Left cardiac atrium (tissue), 4 donors: ENCODE measurements at regions not wholly inside any gene's neighbourhood (a gene's known extent, or its start where the extent isn't known, plus 50 kb on each side); places are given as distances from the start of the nearest gene placed in this dataset.

Experiments used
- ATAC-seq, 2 donors: fragments of 200-7000 bp; cut with Tn5 transposase; one replicate each; pipeline ENCODE4 v1.9.1; 2020; ENCODE audit warnings: mild to moderate bottlenecking in 2 of 2, moderate library complexity in 2 of 2
- DNase-seq: peaks from one replicate; pipeline ENCODE4 v3.0.0-alpha.2; 2020
- intact Hi-C, 2 donors: fragments of 100-400 bp; cut with DNase I; formaldehyde crosslinking; loops; one replicate each; pipeline versions ENCODE4 v1.14.1 to v1.15.1; 2022 to 2023
- donor health status: DM: no; HTN: yes; CAD: no.
- donor health status: DM: no; HTN: yes; CAD: no; lungs with severe emphysema.
- donor health status: DM: yes; HTN: yes; CAD: no.
- donor health status: Dilated cardiomyopathy.

DNA sequence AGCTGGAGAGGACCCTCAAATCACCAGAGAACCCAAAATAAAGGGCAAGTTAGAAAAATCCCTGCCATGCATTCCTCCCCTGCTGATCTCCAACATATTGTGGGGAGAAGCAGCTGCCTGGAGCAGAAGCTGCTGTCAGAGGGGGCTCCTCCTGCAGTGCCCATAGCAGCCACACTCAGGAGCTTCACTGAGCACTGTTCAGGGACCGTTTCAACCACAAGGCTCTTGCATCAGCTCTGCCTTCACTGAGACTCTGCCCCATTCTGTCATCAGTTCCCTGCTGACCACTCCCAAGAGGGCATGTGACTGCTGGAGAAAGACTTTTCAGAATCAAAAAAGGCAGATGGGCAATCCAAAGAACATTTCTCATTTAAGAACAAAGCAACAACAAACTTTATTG lies 392.7 kb downstream of the GALC start:
- DNase-seq (no peak), ATAC-seq (no peak)
- intact Hi-C loops: no loop called here

DNA sequence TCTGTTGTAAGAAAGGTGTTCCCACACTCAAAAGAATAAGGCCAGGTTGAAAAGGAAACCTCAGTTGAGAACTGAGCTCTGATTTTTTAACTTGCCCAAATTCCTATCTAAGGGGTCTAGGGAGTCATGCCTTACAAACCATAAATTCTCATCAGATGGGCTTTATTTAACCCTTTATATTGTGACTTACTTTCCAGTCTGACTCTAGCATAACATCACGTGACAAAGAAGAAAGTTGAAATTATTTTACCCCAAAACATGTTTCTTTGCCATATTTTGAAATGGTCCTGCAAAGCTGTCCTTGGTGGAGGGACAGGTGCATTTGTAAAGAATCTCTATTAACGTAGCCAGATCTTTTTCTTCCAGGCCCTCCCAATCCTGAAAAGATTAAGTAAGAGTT lies 411.7 kb downstream of the GALC start:
- ATAC-seq: no peak
- DNase-seq: no peak
- intact Hi-C loops: no loop called here

DNA sequence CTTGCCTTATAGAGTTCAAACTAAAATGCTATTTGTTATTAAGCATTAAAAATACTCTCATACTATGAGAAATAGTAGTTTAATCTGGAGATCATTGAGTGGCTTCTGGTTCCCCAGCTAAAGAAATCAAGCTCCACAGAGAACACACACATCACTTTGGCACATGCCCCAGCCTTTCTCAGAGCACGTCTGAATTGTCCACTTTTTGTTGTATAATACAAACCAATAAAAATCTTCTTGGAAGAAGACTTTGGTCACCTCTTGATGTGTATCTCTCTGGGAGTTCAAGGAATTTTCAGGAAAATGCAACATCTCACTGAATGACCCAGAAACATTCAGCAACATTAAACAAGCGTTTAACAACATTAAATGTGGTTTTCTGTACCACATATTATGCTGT lies 413.9 kb downstream of the GALC start:
- DNase-seq (no peak), ATAC-seq (no peak)
- intact Hi-C loops: no loop called here

DNA sequence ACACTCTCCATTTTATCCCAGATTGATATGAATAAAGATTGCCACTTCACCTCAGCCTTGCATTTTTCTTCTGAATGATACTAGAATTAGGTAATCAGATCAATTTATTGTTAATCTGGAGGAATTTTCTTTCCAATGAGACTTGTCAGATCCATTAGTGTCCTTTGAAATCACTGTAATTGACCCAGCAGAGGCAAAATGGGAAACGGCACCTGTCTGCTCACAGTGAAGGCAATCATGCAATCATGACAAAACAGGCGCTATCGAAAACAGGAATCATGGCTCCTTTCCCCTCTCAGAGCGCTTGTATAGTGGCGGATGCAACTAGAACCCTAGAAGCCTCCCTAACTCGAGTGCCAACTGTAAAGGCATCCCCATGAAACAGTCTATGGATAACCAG lies 417.6 kb downstream of the GALC start:
- DNase-seq (no peak), ATAC-seq (no peak)
- intact Hi-C loops: no loop called here

DNA sequence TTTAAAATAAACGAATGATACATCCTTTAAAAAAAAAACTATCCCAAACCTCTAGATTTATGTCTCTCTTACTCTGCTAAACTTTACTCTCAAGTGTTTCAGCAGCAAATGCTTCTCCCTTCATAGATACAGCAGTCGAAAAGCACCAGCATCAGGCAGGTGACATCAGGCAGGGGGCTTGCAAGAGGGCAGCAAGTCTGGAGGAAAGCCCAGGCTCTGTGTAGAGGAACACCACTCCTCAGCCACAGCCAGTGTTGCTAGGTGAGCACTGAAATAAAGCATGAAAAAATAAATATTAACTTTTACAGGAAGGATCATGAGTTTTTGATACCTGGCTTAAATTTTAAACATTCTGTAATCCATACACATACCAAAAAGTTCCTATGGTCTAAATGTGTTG lies 419.4 kb downstream of the GALC start:
- no peak for ATAC-seq
- intact Hi-C loops: no loop called here
- DNase-seq: no peak

DNA sequence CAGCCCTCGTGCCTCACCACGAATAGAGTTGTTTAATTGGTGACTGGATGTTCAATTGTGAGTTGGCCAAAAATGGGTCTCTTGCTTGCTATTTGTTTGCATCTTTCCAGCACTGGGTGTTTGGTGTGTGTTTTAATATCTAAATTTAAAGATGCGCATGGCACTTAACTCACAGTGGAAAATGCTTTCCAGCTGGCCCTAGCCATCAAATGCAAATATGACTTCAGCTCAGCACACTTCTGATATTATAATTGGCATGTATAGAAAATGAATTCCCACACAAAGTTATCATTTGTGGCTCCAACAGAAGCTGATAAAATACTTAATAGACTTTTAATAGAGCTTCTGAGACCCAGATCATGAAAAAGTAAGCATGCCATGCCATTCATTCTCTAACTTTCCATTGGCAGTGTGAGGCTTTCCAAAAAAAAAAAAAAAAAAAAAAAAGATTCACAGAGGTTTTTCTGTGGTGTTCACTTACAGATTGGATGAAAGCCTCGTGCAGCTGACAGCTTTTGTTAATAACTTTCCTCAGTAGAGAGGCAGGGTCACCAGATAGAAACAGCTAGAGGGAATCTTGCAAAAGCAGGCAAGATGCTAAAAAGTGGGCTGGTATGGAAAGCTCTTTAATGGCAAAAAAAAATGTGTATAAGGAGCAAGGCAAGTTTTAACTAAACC lies 425.2 kb downstream of the GALC start:
- DNase-seq (no peak), ATAC-seq (no peak)
- intact Hi-C loops: no loop called here

DNA sequence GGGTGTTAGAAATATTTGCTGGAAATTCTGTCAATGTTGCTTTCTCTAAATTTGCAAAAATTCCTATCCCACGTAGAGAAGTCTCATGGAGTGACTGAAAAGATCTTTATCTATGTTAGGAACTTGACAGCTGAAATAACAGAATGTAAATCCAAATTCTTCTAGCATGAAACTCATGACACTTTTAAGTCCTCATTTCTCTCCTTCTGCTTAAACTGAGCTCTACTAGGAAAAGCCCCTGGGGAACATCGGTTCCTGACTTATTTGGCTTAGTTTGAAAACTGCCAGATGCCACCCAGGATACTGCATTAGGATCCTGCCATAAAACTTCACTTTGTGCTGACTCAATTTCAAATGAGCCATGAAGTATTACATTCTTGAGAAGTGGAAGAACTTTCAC lies 426.0 kb downstream of the GALC start:
- intact Hi-C loops: no loop called here
- DNase-seq: no peak
- peak in 1 of 2 donors; percentile 22 for ATAC-seq

DNA sequence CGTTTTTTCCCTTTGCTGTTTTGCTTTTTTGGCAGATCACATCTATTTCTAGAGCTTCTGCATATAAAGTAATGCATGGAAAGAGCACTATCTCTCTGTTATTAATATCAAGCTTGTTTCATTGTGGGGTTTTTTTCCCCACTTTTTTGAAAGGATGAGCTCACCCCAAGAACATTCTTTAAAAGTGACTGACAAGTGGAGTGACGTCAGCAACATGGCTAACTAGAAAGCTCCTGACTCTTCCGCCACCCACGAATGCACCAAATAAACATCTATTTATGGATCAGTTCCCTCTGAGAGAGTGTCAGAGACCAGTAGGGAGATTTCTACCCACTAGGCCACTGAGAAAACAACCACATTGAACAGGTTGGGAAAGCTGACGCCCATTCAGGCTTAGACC lies 445.4 kb downstream of the GALC start:
- intact Hi-C loops: no loop called here
- no peak for DNase-seq

DNA sequence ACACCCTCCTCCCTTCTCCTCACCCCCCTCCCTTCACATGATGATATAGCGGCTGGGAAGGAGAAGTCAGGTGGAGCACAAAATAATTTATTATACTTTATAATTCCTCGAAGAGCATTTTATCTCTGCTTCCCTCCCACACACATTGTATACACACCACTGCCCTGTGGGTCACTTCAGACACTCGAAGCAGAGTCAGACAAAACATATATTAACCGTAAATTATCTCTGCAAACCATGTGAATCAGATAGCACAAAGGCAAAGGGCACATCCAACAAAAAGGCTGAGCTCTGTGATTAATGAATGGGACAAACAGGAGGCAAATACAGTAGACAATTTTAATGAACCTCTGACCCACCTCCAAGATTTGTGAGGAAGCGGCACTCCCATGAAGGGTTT lies 450.7 kb downstream of the GALC start:
- DNase-seq (no peak), ATAC-seq (no peak)
- intact Hi-C loops: no loop called here

More for the DNA sequence above, 445.4 kb downstream of the GALC start:
- no peak for ATAC-seq

DNA sequence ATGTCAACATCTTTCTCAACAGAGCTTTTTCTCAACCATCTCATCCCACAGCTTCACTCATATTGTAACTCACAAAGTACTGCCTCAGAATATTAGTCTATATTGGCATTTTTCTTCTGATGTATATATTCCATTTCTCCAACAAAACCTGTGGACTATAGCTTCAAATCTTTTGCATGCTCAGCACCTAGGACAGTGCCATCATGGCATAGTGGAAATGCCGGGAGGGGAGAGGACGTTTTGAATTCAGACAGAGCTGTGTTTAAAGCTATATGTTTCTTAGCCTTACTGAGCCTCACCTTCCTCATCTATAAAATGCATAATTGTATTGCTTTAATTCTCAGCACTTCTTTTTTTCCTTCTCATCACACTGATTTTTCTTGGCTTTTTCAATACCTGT lies 452.6 kb downstream of the GALC start:
- intact Hi-C loops: no loop called here
- DNase-seq (no peak), ATAC-seq (no peak)

DNA sequence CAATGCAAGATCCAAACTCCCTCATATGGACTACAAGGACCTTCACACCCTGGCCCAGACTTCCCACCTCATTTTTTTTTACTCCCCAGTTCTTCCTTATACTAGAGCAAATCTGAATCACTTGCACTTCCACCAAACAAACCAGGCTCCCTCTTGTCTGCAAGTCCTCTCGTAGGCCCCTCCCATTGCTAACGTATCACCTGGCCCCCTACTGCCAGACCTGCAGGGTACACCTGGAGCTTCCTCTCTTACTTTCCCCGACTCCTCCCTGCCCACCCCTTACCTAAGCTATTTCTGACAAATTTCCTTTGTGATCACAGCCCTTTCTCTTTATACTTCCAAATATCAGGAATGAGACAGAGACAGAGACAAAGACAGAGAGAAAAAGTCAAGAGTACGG lies 463.9 kb downstream of the GALC start:
- ATAC-seq (no peak), DNase-seq (no peak)
- intact Hi-C loops: no loop called here

DNA sequence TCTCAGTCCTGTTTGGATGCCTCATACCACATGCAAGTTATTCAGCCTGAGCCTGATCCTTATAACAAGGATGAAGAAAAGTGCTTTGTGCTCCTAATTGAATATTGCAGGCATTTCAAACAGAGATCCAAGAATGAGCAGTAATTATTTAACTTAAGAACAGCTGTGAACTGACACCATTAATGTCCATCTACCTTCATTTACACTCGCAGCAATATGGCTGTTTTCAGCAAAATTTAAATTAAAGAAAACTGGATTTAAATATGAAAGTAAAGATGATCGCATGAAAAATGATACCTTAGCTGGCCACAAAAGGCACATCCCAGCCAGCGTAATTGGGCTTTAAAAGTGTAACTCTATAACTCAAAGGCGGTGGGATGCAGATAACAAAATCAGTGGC lies 466.3 kb downstream of the GALC start:
- no peak for DNase-seq
- intact Hi-C loops: no loop called here
- ATAC-seq: no peak

DNA sequence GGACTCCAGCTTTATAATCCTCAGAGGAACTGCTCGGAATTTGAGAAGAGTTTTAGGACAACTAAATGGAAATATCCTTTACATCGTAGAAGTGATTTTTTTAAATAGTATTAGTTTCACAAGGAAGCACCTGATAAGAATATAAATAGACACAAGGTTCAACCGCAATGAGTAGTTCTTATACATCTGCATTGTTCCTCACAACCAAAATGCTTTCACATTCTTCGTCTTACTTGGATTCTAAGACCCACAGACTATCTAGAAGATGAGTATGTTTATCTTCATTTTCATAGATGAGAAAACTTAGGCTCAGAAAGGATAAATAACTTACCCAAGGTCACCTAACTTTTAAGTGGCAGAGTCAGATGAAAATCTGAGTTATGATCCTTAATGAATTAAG lies 469.0 kb downstream of the GALC start:
- intact Hi-C loops: no loop called here
- no peak for DNase-seq
- no peak for ATAC-seq

DNA sequence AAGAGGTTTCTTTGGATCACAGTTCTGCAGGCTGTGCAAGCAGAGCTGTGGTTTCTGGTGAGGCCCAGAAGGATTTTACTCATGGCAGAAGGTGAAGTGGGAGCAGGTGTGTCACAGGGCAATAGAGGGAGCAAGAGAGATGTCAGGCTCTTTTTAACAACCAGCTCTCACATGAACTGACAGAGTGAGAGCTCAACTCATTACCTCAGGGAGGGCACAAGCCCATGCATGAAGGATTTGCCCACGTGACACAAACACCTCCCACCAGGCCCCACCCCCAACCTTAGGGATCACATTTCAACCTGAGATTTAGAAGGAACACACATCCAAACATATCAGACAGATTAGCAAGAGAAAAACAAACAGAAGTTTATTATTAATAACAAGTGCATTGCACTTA lies 470.4 kb downstream of the GALC start:
- intact Hi-C loops: no loop called here
- DNase-seq (no peak), ATAC-seq (no peak)

DNA sequence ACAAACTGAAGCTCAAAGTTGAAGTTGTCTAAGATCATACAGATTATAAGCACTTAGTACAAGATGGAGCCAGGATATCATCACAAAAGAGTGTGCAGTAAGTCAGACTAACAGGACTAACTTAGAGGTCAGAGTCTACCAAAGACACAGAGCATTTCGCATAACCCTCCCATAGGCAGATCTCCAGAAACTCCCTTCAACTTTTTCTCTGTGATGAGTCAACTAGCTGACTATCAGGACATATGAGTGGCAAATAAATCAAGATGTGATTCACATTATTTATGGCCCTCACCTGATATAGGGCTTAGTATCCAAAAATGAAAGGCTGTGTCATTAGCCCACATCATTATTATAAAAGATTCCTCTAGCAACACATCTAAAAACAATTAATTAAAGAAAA lies 484.6 kb downstream of the GALC start:
- intact Hi-C loops: no loop called here
- no peak for DNase-seq
- no peak for ATAC-seq

DNA sequence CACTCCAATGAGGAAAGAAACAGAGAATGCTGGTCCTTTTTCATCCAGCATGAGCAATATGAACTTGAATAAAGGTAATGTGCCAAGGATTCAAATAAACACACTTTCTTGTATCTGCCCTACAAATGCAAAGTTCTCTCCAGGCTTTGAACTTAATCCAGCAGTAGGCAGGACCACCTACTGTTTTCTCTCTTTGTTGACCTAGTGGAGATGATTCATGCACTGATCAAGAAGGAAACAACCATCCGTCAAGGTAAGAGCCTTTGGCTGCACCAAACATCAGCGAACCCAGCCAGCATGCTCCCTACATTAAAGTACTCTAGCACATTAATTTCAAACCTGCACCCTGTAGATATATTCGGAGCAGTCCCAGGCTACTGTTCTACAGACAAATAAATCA lies 489.3 kb downstream of the GALC start:
- ATAC-seq (no peak), DNase-seq (no peak)
- intact Hi-C loops: no loop called here

DNA sequence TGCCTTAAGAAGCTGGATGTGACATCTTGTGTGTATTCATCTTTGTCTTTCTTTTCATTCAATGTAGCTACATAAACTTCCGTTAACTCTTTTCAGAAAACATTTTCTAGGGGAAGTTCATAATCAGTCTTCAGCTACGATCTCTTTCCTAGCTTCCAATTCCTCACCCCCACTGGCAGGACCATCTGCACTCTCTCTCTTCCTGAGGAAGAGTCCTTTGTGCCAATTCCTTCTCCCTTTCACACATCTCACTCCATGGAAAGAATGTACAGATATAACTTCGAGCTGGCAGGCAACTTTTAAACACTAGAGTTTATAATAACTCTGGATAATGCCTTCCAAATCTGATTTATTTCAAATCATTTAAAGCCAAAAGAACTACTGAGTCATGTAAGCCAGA lies 495.7 kb downstream of the GALC start:
- intact Hi-C loops: no loop called here
- no peak for ATAC-seq
- no peak for DNase-seq

DNA sequence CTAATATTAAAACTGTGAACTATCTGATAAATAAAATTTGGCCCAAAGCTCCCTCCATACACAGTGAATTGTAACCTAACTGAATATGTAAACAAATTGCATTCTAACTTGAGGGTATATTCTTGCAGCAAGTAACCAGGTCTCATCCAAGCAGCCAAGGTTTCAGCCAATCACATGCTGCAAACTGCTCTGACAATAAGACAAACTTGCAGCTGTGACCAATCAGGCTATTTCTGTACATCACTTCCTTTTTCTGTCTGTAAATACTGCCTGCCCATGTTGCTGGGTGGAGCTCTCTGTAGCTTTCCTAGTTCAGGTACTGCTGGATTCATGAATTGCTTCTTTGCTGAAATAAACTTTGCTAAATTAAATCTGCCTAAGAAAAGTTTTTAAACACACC lies 499.0 kb downstream of the GALC start:
- no peak for DNase-seq
- intact Hi-C loops: no loop called here
- no peak for ATAC-seq

DNA sequence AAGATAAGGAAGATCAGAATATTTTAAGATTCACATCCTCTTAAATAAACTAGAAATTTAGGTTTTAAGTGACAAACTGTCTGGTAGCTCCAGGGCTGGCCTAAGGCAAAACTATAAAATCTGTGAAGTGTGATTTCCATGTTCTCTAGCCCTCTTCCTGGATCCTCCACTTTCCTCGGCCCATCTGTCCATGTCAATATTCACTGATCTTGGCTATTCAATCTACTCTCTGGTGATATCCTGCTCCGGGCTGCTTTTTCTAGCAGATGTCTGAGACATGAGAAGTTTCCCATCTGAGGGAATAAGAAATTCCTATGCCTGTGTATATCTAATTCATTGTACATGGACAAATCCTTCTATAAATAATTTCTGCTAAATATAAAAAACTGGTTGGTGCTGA lies 500.4 kb downstream of the GALC start:
- intact Hi-C loops: no loop called here
- DNase-seq: no peak
- no peak for ATAC-seq

DNA sequence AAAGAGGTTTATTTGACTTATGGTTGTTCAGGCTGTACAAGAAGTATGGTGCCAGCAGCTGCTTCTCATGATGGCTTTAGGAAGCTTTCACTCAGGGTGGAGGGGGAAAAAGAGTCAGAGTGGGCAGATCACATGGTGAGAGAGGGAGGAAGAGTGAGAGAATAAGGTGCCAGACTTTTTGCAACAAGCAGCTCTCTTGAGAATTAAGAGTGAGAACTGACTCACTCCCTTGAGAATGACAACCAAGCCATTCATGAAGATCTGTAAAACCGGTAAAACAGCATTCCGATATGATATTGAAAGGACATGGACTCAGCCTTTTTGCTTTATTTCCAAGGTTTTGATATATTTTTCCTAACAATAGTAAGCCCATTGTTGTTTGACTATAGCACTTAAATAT lies 501.2 kb downstream of the GALC start:
- ATAC-seq: no peak
- intact Hi-C loops: no loop called here
- no peak for DNase-seq

DNA sequence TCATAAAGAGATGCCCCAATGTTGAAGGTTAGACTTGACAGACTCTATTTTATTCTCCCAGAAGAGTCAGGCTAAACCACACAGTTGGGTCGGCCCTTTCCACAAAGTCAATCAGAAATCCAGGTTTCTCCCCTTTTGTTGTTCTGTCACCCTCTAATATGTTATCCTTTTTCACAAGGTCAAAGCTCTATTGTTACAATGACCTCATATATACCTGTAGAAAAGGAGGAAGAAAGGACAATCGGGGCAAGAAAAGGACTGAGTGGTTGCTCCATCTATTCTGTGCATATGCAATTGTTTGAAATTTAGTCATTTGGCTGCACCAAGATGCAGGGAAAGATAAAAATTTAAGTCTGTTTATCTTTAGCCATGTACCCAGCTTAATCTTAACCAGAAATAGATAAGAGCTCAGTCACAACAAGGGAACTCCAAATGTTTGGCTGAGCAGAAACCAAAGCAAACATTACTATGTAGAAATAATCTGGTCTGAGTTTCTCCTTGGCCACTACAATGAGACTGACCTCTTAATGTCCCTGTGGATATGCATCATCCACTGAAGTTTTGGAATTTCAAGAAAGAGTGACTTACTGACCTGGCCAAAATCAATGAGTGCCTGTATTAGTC lies 503.7 kb downstream of the GALC start:
- intact Hi-C loops: no loop called here
- DNase-seq: no peak
- peak in 1 of 2 donors; percentile 37 for ATAC-seq
